ENCODE measurements at regions not wholly inside any gene's neighbourhood (a gene's known extent, or its start where the extent isn't known, plus 50 kb on each side); places are given as distances from the start of the nearest gene placed in this dataset.

DNA sequence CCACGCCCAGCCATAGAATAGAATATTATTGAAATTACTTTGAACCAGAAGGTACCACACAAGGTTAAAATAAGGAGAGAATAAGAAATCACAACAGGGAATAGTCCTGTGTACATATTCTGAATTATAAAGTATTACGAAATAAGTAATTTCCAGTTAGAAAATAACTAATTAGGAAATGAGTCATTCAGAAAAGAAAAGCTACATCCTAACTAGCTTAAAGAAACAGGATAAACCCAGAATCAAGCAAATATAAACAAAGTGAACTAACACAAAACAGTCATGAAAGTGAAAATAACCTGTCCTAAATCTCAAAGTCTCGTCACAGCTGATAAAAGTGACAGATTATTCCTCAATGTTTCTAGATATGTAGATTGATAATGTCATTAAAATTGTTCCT lies 74.8 kb upstream of the NEBL start:
- Histone ChIP-seq H3K9me2 (ENCODE audit: insufficient read depth, low read length) (no peaks in the 10 kb centered on the region), H3F3A (ENCODE audit: insufficient read depth, low read length, poor library complexity, severe bottlenecking) (no peaks in the 10 kb centered on the region), H3K9me3 (ENCODE audit: low read length) (no peaks in the 10 kb centered on the region), H3K4me2 (ENCODE audit: low read length) (no peak overlapping the region), H3K27ac (ENCODE audit: low read length) (no peak overlapping the region), H4K20me1 (ENCODE audit: insufficient read depth) (no peaks in the 10 kb centered on the region), H2AFZ (ENCODE audit: low read depth, low read length) (no peak overlapping the region), H3K36me3 (ENCODE audit: insufficient read depth, low read length) (no peaks in the 10 kb centered on the region), H3K27me3 (ENCODE audit: insufficient read depth, low read depth, low read length) (no peaks in the 10 kb centered on the region), H3K9ac (ENCODE audit: low read length) (no peak overlapping the region), H3K79me2 (replicated peaks; ENCODE audit: insufficient read depth, low read length) (no peaks in the 10 kb centered on the region), H3K4me3 (ENCODE audit: low read length) (no peak overlapping the region)
- TF ChIP-seq MXI1 (conservative IDR thresholded peaks at IDR 0.05; ENCODE audit: poor library complexity, severe bottlenecking), result no peak

DNA sequence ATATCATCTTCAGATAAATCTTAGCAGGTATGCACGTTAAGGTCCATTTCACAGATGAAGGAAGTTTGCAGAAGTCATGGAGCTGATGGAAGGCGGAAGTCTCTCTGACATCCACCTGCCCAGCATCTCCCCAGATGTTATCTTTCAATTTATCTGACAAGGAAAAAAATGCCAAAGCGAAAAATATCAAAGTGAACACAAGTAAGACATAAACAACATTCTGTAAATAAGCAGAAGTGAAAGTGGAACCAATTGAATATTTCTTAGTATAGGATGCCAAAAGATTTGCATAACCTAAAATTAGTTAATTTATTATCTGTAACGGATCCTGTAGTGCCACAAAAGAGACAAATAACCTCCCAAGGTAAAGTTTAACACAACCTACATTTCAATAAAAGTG lies 73.6 kb upstream of the NEBL start:
- H3K79me2 ChIP-seq (replicated peaks; ENCODE audit: insufficient read depth, low read length), result no peaks in the 10 kb centered on the region
- no peaks in the 10 kb centered on the region for H3F3A ChIP-seq (ENCODE audit: insufficient read depth, low read length, poor library complexity, severe bottlenecking)
- H3K27me3 ChIP-seq (ENCODE audit: insufficient read depth, low read depth, low read length), result no peaks in the 10 kb centered on the region
- H3K4me2 ChIP-seq (ENCODE audit: low read length), result no peak overlapping the region
- H3K9ac ChIP-seq (ENCODE audit: low read length), result no peak overlapping the region
- no peaks in the 10 kb centered on the region for H3K36me3 ChIP-seq (ENCODE audit: insufficient read depth, low read length)
- no peaks in the 10 kb centered on the region for H3K9me2 ChIP-seq (ENCODE audit: insufficient read depth, low read length)
- no peak overlapping the region for H3K4me3 ChIP-seq (ENCODE audit: low read length)
- H3K27ac ChIP-seq (ENCODE audit: low read length), result no peak overlapping the region
- TF ChIP-seq TAF1 (IDR thresholded peaks at IDR 0.05; ENCODE audit: low read depth), result no peak
- no peak for TF ChIP-seq SMC3 (conservative IDR thresholded peaks at IDR 0.05; ENCODE audit: poor library complexity)
- TF ChIP-seq, protein P1, sequence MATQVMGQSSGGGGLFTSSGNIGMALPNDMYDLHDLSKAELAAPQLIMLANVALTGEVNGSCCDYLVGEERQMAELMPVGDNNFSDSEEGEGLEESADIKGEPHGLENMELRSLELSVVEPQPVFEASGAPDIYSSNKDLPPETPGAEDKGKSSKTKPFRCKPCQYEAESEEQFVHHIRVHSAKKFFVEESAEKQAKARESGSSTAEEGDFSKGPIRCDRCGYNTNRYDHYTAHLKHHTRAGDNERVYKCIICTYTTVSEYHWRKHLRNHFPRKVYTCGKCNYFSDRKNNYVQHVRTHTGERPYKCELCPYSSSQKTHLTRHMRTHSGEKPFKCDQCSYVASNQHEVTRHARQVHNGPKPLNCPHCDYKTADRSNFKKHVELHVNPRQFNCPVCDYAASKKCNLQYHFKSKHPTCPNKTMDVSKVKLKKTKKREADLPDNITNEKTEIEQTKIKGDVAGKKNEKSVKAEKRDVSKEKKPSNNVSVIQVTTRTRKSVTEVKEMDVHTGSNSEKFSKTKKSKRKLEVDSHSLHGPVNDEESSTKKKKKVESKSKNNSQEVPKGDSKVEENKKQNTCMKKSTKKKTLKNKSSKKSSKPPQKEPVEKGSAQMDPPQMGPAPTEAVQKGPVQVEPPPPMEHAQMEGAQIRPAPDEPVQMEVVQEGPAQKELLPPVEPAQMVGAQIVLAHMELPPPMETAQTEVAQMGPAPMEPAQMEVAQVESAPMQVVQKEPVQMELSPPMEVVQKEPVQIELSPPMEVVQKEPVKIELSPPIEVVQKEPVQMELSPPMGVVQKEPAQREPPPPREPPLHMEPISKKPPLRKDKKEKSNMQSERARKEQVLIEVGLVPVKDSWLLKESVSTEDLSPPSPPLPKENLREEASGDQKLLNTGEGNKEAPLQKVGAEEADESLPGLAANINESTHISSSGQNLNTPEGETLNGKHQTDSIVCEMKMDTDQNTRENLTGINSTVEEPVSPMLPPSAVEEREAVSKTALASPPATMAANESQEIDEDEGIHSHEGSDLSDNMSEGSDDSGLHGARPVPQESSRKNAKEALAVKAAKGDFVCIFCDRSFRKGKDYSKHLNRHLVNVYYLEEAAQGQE (IDR thresholded peaks at IDR 0.05; ENCODE audit: borderline replicate concordance), result no peak
- TF ChIP-seq EZH2 (IDR thresholded peaks at IDR 0.05; ENCODE audit: borderline replicate concordance, insufficient read depth, low read length, poor library complexity, severe bottlenecking), result no peak
- no peak for TF ChIP-seq MXI1 (conservative IDR thresholded peaks at IDR 0.05; ENCODE audit: poor library complexity, severe bottlenecking)
- TF ChIP-seq, protein P2, sequence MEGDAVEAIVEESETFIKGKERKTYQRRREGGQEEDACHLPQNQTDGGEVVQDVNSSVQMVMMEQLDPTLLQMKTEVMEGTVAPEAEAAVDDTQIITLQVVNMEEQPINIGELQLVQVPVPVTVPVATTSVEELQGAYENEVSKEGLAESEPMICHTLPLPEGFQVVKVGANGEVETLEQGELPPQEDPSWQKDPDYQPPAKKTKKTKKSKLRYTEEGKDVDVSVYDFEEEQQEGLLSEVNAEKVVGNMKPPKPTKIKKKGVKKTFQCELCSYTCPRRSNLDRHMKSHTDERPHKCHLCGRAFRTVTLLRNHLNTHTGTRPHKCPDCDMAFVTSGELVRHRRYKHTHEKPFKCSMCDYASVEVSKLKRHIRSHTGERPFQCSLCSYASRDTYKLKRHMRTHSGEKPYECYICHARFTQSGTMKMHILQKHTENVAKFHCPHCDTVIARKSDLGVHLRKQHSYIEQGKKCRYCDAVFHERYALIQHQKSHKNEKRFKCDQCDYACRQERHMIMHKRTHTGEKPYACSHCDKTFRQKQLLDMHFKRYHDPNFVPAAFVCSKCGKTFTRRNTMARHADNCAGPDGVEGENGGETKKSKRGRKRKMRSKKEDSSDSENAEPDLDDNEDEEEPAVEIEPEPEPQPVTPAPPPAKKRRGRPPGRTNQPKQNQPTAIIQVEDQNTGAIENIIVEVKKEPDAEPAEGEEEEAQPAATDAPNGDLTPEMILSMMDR (IDR thresholded peaks at IDR 0.05; ENCODE audit: poor library complexity, severe bottlenecking), result no peak
- no peak for TF ChIP-seq RAD21 (conservative IDR thresholded peaks at IDR 0.05)
- TF ChIP-seq EP300 (conservative IDR thresholded peaks at IDR 0.05; ENCODE audit: poor library complexity, severe bottlenecking), result no peak
- no peak for TF ChIP-seq POLR2AphosphoS5 (IDR thresholded peaks at IDR 0.05)
- H2AFZ ChIP-seq (ENCODE audit: low read depth, low read length), result no peak overlapping the region
- no peaks in the 10 kb centered on the region for H4K20me1 ChIP-seq (ENCODE audit: insufficient read depth)
- H3K9me3 ChIP-seq (ENCODE audit: low read length), result no peaks in the 10 kb centered on the region

DNA sequence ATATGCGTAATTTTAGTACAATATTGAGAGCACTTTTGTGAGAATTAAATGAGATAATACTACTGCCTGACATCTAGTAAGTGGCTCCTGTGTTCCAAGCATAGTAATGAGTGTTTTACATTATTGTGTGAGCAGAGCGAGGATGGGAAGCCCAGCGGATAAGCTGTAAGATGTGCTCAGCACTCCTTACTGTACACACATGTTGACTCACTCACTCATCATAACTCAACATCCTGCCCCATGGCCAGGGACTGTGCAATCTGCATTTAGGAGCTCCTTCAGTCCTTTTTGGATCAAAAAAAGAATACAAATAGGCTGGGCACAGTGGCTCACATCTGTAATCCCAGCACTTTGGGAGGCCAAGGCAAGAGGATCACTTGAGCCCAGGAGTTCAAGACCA lies 72.9 kb upstream of the NEBL start:
- no peaks in the 10 kb centered on the region for H3K27me3 ChIP-seq (ENCODE audit: insufficient read depth, low read depth, low read length)
- no peaks in the 10 kb centered on the region for H3K9me2 ChIP-seq (ENCODE audit: insufficient read depth, low read length)
- no peaks in the 10 kb centered on the region for H4K20me1 ChIP-seq (ENCODE audit: insufficient read depth)
- H3K27ac ChIP-seq (ENCODE audit: low read length), result no peak overlapping the region
- H3K4me2 ChIP-seq (ENCODE audit: low read length), result no peak overlapping the region
- no peaks in the 10 kb centered on the region for H3K9me3 ChIP-seq (ENCODE audit: low read length)
- no peaks in the 10 kb centered on the region for H3K36me3 ChIP-seq (ENCODE audit: insufficient read depth, low read length)
- TF ChIP-seq EZH2 (IDR thresholded peaks at IDR 0.05; ENCODE audit: borderline replicate concordance, insufficient read depth, low read length, poor library complexity, severe bottlenecking) (no peak), SMC3 (conservative IDR thresholded peaks at IDR 0.05; ENCODE audit: poor library complexity) (no peak), RAD21 (conservative IDR thresholded peaks at IDR 0.05) (no peak), TAF1 (IDR thresholded peaks at IDR 0.05; ENCODE audit: low read depth) (no peak), MXI1 (conservative IDR thresholded peaks at IDR 0.05; ENCODE audit: poor library complexity, severe bottlenecking) (no peak), EP300 (conservative IDR thresholded peaks at IDR 0.05; ENCODE audit: poor library complexity, severe bottlenecking) (no peak), POLR2AphosphoS5 (IDR thresholded peaks at IDR 0.05) (no peak)
- TF ChIP-seq, protein P2 (IDR thresholded peaks at IDR 0.05; ENCODE audit: poor library complexity, severe bottlenecking), result no peak
- TF ChIP-seq, protein P1 (IDR thresholded peaks at IDR 0.05; ENCODE audit: borderline replicate concordance), result no peak
- no peak overlapping the region for H3K4me3 ChIP-seq (ENCODE audit: low read length)
- H3K9ac ChIP-seq (ENCODE audit: low read length), result no peak overlapping the region
- no peaks in the 10 kb centered on the region for H3F3A ChIP-seq (ENCODE audit: insufficient read depth, low read length, poor library complexity, severe bottlenecking)
- no peak overlapping the region for H2AFZ ChIP-seq (ENCODE audit: low read depth, low read length)
- H3K79me2 ChIP-seq (replicated peaks; ENCODE audit: insufficient read depth, low read length), result no peaks in the 10 kb centered on the region
